Testis (tissue), 2 donors: ENCODE measurements at regions not wholly inside any gene's neighbourhood (a gene's known extent, or its start where the extent isn't known, plus 50 kb on each side); places are given as distances from the start of the nearest gene placed in this dataset.

ENCODE experiments used
- CTCF ChIP-seq, 3 experiments: fragments of 450-650 bp in 2 of 3; fragments of 200-600 bp in 1 of 3; sonication (generic) in 1 of 3; IDR thresholded peaks; one replicate each; pipeline ENCODE4 v1.5.1; 2016 to 2019; ENCODE audit warnings: antibody characterized with exemption in 3 of 3, mild to moderate bottlenecking in 2 of 3, moderate library complexity in 1 of 3
- POLR2A ChIP-seq: fragments of 450-650 bp; IDR thresholded peaks from one replicate; pipeline ENCODE4 v1.6.1; 2017; ENCODE audit warnings: antibody characterized with exemption, mild to moderate bottlenecking, moderate library complexity

- TF ChIP-seq POLR2A (no peak), CTCF (IDR thresholded peaks at IDR 0.05) (no peak)
Measured at GRCh38 chr2:106963893-106964292, 77.9 kb upstream of the ST6GAL2 start.
